ENCODE measurements at regions not wholly inside any gene's neighbourhood (a gene's known extent, or its start where the extent isn't known, plus 50 kb on each side); places are given as distances from the start of the nearest gene placed in this dataset.

DNA sequence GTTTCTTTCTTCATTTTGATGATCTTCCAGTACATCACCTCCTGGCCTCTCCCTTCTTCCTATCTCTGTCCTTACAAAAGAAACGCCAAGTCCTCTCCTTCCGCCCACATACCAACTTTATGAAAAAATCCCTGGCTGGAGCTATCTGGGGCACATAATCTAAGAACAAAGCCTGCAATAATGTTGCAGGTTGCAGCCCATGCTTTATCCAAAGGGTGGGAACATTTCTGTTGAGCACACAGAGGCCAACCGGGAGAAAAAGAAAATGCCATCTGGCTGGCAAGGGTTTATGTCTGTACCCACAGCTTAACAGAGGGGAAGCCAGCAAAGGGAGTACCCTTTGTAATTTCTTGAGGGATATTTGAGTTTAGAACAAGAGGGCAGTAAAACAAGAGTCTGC, 409.6 kb downstream of the SOX9 start:
- peak overlapping the region; percentile 32 for H3K27ac ChIP-seq
- no peaks in the 10 kb centered on the region for H3K9me3 ChIP-seq
- no peak for TF ChIP-seq CTCF (IDR thresholded peaks at IDR 0.05)
- no peaks in the 10 kb centered on the region for H3K27me3 ChIP-seq
- intact Hi-C loops (cut with DNase I): no loop called here
- no peaks in the 10 kb centered on the region for H3K36me3 ChIP-seq
- H3K4me1 ChIP-seq: peaks cover 3% of the 10 kb centered on the region
- H3K9ac ChIP-seq (ENCODE audit: low read depth in 2 of 2, low read length in 2 of 2): peak overlapping the region in 1 of 2 donors; percentile 51
- H3K4me3 ChIP-seq: no peak overlapping the region
- DNase-seq: no peak

DNA sequence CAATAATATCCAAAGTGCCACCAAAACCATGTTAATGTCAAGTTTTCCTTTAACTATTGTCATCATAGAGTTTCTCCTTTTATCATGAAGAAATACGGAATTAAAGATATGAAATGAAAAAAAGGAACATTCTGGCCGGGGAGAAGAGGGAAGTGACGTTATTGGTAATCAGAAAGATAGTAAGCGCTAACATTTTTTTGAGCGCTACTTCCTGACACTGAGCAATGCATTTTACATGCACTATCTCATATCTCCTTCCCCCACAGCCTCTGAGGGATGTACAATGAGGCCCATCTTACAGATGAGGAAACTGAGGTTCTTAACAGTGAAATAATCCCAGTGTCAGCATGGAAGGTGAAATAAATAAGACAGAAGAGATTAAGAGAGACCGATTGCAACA, 410.9 kb downstream of the SOX9 start:
- intact Hi-C loops (cut with DNase I): no loop called here
- no peak for TF ChIP-seq CTCF (IDR thresholded peaks at IDR 0.05)
- H3K27me3 ChIP-seq: no peaks in the 10 kb centered on the region

DNA sequence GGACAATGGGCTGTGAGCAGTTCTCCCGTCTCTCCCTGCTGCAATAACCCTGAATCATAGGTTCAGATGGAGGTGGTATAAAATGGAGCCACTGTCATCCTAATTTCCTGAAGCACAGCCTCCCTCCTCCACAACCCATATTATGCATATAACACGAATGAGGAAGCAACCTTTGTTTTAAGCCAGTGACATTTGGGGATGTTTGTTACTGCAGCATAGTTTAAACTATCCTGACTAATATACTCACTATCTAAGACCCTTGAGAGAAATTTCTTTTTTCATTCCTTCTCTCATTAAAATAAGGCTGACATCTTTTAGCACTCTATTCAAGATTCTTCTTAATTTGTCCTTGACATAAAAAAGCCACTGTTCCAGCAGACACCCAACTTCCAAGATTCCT, 413.4 kb downstream of the SOX9 start:
- H3K9me3 ChIP-seq: no peaks in the 10 kb centered on the region
- H3K36me3 ChIP-seq: no peaks in the 10 kb centered on the region
- intact Hi-C loops (cut with DNase I): no loop called here
- peaks cover 3% of the 10 kb centered on the region for H3K4me1 ChIP-seq
- no peak overlapping the region for H3K27ac ChIP-seq
- H3K9ac ChIP-seq (ENCODE audit: low read depth in 2 of 2, low read length in 2 of 2): no peak overlapping the region
- H3K27me3 ChIP-seq: no peaks in the 10 kb centered on the region
- no peak for TF ChIP-seq CTCF (IDR thresholded peaks at IDR 0.05)
- DNase-seq: no peak
- H3K4me3 ChIP-seq: no peak overlapping the region

More for the DNA sequence above, 410.9 kb downstream of the SOX9 start:
- Histone ChIP-seq H3K27ac (no peak overlapping the region), H3K9ac (ENCODE audit: low read depth in 2 of 2, low read length in 2 of 2) (no peak overlapping the region), H3K9me3 (no peaks in the 10 kb centered on the region), H3K4me1 (peaks cover 3% of the 10 kb centered on the region), H3K36me3 (no peaks in the 10 kb centered on the region), H3K4me3 (no peak overlapping the region)
- no peak for DNase-seq

GRCh38 chr17:72534776-72535175, 414.0 kb downstream of the SOX9 start:
- no peak overlapping the region for H3K27ac ChIP-seq
- H3K27me3 ChIP-seq: no peaks in the 10 kb centered on the region
- H3K9ac ChIP-seq (ENCODE audit: low read depth in 2 of 2, low read length in 2 of 2): no peak overlapping the region
- no peak for TF ChIP-seq CTCF (IDR thresholded peaks at IDR 0.05)
- no peak for DNase-seq
- H3K36me3 ChIP-seq: no peaks in the 10 kb centered on the region
- no peak overlapping the region for H3K4me3 ChIP-seq
- no peaks in the 10 kb centered on the region for H3K9me3 ChIP-seq
- H3K4me1 ChIP-seq: peaks cover 3% of the 10 kb centered on the region
- intact Hi-C loops (cut with DNase I): loop anchor here (5.0 kb wide), 1 partner anchor 407 kb away; no protein-coding TSS in a partner anchor

DNA sequence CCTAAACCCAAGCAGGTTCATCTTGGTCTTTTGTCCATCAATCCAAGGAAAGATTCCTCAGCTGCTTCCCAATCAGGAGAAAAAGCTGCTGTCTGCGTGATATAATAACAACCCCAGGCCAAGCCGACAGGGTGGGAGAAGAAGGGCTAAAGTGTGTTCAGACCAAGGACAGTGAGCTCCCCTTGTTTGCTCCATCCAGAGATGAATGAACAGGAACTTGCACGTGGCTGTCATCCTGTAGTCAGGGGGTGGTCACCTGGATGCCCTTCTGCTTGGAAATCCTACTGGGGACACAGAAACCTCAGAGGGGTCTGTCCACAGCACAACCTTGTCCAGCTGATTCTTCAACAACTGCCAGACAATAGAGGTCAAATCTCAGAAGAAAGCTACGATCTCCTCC, 414.5 kb downstream of the SOX9 start:
- intact Hi-C loops (cut with DNase I): loop anchor here (5.0 kb wide), 1 partner anchor 408 kb away; no protein-coding TSS in a partner anchor
- Histone ChIP-seq H3K9ac (ENCODE audit: low read depth in 2 of 2, low read length in 2 of 2) (no peak overlapping the region), H3K9me3 (no peaks in the 10 kb centered on the region), H3K4me1 (peaks cover 3% of the 10 kb centered on the region), H3K27ac (no peak overlapping the region), H3K27me3 (no peaks in the 10 kb centered on the region), H3K4me3 (no peak overlapping the region), H3K36me3 (no peaks in the 10 kb centered on the region)
- TF ChIP-seq CTCF (IDR thresholded peaks at IDR 0.05): no peak
- no peak for DNase-seq

Measured in colonic mucosa (tissue), 4 donors.